ENCODE measurements at regions not wholly inside any gene's neighbourhood (a gene's known extent, or its start where the extent isn't known, plus 50 kb on each side); places are given as distances from the start of the nearest gene placed in this dataset.

DNA sequence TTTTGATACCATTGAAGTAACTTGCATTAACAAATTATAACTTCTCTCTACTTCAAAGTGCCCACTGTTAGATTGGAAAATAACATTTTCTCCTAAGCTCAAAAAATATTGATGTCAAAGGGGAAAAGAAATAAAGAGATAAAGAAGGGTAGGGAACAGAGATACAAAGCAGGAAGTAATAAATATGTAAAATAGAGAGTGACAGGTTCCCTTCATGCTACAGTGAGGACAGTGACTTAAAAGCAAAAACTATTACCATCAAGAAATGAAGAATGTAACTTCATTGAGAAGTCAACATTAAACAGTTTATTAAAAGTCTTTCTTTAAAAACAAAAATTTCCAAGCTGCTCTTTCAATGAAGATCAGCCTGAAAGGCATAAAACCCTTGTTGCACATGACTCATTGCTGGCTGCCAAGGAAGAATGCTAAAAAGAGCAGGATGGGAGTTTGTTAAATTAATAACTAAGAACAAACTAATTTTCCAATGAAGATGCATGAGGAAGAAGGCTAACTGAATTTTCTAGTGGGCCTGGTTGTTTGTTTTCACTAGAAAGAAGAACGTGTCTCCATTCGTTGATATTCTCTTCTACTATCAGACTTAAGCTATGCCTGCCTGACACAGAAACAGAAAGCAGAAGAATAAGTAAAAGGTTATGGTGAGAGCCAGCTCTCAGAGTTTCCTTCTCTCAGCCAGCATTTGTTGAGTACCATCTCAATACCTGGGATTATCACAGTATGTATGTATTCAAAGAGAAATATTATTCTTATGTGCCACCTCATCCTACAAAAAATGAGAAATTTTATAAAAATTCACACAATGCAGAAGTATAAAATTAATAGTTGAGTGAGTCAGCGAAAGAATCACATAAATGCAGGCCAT, 197.8 kb upstream of the NREP start:
- H4K20me1 ChIP-seq (ENCODE audit: insufficient read depth, poor library complexity, severe bottlenecking), result no peaks in the 10 kb centered on the region
- no peaks in the 10 kb centered on the region for H3K9me3 ChIP-seq (ENCODE audit: low read depth)
- H2AFZ ChIP-seq, result peak overlapping the region; percentile 12
- H3K9me2 ChIP-seq (replicated peaks; ENCODE audit: insufficient read depth), result no peaks in the 10 kb centered on the region
- H3K27me3 ChIP-seq, result no peaks in the 10 kb centered on the region
- no peaks in the 10 kb centered on the region for H3K79me2 ChIP-seq
- H3K36me3 ChIP-seq (replicated peaks; ENCODE audit: insufficient read depth, low read depth), result no peaks in the 10 kb centered on the region
- H3K4me2 ChIP-seq, result no peak overlapping the region
- no peak overlapping the region for H3K27ac ChIP-seq
- no peaks in the 10 kb centered on the region for H3K4me1 ChIP-seq (ENCODE audit: insufficient read depth)
- no peak overlapping the region for H3K4me3 ChIP-seq
- WGBS (ENCODE audit: low lambda C conversion rate, missing lambda C conversion rate), result 72% methylated on average over 3 of the region's 3 CpGs
- DNase-seq (ENCODE audit: low spot score), result no peak
- TF ChIP-seq, protein P1, sequence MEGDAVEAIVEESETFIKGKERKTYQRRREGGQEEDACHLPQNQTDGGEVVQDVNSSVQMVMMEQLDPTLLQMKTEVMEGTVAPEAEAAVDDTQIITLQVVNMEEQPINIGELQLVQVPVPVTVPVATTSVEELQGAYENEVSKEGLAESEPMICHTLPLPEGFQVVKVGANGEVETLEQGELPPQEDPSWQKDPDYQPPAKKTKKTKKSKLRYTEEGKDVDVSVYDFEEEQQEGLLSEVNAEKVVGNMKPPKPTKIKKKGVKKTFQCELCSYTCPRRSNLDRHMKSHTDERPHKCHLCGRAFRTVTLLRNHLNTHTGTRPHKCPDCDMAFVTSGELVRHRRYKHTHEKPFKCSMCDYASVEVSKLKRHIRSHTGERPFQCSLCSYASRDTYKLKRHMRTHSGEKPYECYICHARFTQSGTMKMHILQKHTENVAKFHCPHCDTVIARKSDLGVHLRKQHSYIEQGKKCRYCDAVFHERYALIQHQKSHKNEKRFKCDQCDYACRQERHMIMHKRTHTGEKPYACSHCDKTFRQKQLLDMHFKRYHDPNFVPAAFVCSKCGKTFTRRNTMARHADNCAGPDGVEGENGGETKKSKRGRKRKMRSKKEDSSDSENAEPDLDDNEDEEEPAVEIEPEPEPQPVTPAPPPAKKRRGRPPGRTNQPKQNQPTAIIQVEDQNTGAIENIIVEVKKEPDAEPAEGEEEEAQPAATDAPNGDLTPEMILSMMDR (IDR thresholded peaks at IDR 0.05; ENCODE audit: poor library complexity), result no peak
- TF ChIP-seq EZH2phosphoT487 (IDR thresholded peaks at IDR 0.05; ENCODE audit: low read depth, severe bottlenecking, unreplicated experiment) (no peak), EZH2 (IDR thresholded peaks at IDR 0.05; ENCODE audit: borderline replicate concordance) (no peak)

DNA sequence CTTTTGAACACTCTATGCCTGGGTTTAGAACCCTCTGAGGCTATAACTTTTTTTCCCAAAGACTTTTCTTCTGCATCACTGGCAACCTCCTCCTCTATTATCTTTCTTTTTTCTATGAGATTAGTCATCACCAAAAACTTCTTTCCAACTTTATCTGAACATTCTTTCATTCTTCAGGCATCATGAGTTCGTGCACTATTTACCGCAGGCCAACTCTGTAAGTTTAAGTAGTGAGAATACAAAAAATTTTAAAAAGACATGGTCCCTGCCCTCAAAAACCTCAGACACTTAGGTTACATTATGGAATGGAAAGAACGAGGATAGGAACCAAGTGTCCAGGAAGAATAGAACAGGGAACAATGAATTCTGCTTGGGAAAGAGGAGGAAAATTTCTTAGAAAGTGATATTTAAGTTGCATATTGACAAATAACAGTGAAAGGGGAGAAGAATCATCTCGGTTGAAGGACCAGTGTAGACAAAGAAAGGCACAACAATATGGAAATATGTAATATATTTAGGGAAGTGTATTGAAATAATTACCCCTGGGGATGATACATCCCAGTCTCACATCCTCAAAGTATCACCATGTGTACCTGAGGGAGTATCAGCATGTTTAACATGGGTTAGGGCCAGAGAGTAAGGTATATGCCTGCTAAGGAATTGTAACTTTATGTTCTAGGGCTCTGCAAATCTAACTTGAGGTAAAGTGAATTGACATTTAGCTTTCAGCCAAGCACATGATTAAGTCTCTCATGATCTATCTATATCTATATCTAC, 196.5 kb upstream of the NREP start:
- no peak overlapping the region for H3K4me2 ChIP-seq
- H2AFZ ChIP-seq, result no peak overlapping the region
- no peaks in the 10 kb centered on the region for H3K79me2 ChIP-seq
- TF ChIP-seq, protein P1 (IDR thresholded peaks at IDR 0.05; ENCODE audit: poor library complexity), result no peak
- no peak for TF ChIP-seq EZH2 (IDR thresholded peaks at IDR 0.05; ENCODE audit: borderline replicate concordance)
- TF ChIP-seq EZH2phosphoT487 (IDR thresholded peaks at IDR 0.05; ENCODE audit: low read depth, severe bottlenecking, unreplicated experiment), result no peak
- H3K27ac ChIP-seq, result no peak overlapping the region
- H3K4me1 ChIP-seq (ENCODE audit: insufficient read depth), result no peaks in the 10 kb centered on the region
- no peaks in the 10 kb centered on the region for H3K9me2 ChIP-seq (replicated peaks; ENCODE audit: insufficient read depth)
- no peaks in the 10 kb centered on the region for H3K36me3 ChIP-seq (replicated peaks; ENCODE audit: insufficient read depth, low read depth)
- H3K9me3 ChIP-seq (ENCODE audit: low read depth), result no peaks in the 10 kb centered on the region
- WGBS (ENCODE audit: low lambda C conversion rate, missing lambda C conversion rate), result 88% methylated on average over 4 of the region's 4 CpGs
- H4K20me1 ChIP-seq (ENCODE audit: insufficient read depth, poor library complexity, severe bottlenecking), result no peaks in the 10 kb centered on the region
- H3K27me3 ChIP-seq, result no peaks in the 10 kb centered on the region
- DNase-seq (ENCODE audit: low spot score), result no peak
- no peak overlapping the region for H3K4me3 ChIP-seq

GRCh38 chr5:111952555-111952954, 195.6 kb upstream of the NREP start:
- TF ChIP-seq EZH2phosphoT487 (IDR thresholded peaks at IDR 0.05; ENCODE audit: low read depth, severe bottlenecking, unreplicated experiment) (no peak), EZH2 (IDR thresholded peaks at IDR 0.05; ENCODE audit: borderline replicate concordance) (no peak)
- TF ChIP-seq, protein P1 (IDR thresholded peaks at IDR 0.05; ENCODE audit: poor library complexity), result no peak
- DNase-seq (ENCODE audit: low spot score), result no peak
- Histone ChIP-seq H3K27ac (no peak overlapping the region), H2AFZ (no peak overlapping the region), H3K4me3 (no peak overlapping the region), H3K4me2 (no peak overlapping the region), H3K79me2 (no peaks in the 10 kb centered on the region), H3K36me3 (replicated peaks; ENCODE audit: insufficient read depth, low read depth) (no peaks in the 10 kb centered on the region), H4K20me1 (ENCODE audit: insufficient read depth, poor library complexity, severe bottlenecking) (no peaks in the 10 kb centered on the region), H3K4me1 (ENCODE audit: insufficient read depth) (no peaks in the 10 kb centered on the region), H3K9me2 (replicated peaks; ENCODE audit: insufficient read depth) (no peaks in the 10 kb centered on the region), H3K27me3 (no peaks in the 10 kb centered on the region), H3K9me3 (ENCODE audit: low read depth) (no peaks in the 10 kb centered on the region)
- 86% methylated on average over 2 of the region's 2 CpGs for WGBS (ENCODE audit: low lambda C conversion rate, missing lambda C conversion rate)
